Mesenchymal stem cell (in vitro differentiated cells and primary cell): ENCODE measurements at regions not wholly inside any gene's neighbourhood (a gene's known extent, or its start where the extent isn't known, plus 50 kb on each side); places are given as distances from the start of the nearest gene placed in this dataset.

Experiments
- DNase-seq: peaks from one replicate; pipeline ENCODE4 v3.0.0-alpha.2; 2013
- H2AFZ ChIP-seq: one replicate; pipeline ENCODE4 v1.6.1; 2013; ENCODE audit warnings: low read depth, mild to moderate bottlenecking, control low read depth, inconsistent platforms, low read length, moderate library complexity
- H2AK5ac ChIP-seq: 2 replicates; pipeline ENCODE4 v1.6.1; 2013; ENCODE audit warnings: low read length, moderate library complexity, mild to moderate bottlenecking, inconsistent platforms; ENCODE audit not compliant: severe bottlenecking
- H2BK120ac ChIP-seq: one replicate; pipeline ENCODE4 v1.6.1; 2013; ENCODE audit warnings: low read depth, mild to moderate bottlenecking, inconsistent platforms, low read length, moderate library complexity
- H2BK12ac ChIP-seq, 2 experiments: one replicate each; pipeline ENCODE4 v1.6.1; 2013; ENCODE audit warnings: inconsistent platforms in 2 of 2, low read length in 2 of 2, mild to moderate bottlenecking in 2 of 2, moderate library complexity in 2 of 2, control low read depth in 1 of 2
- H2BK15ac ChIP-seq: one replicate; pipeline ENCODE4 v1.6.1; 2013; ENCODE audit warnings: mild to moderate bottlenecking, low read depth, inconsistent platforms; ENCODE audit not compliant: poor library complexity, severe bottlenecking
- H2BK5ac ChIP-seq: 2 replicates; pipeline ENCODE4 v1.6.1; 2013; ENCODE audit warnings: low read depth, mild to moderate bottlenecking, low read length, control low read depth, inconsistent platforms; ENCODE audit not compliant: poor library complexity, severe bottlenecking
- H3K14ac ChIP-seq, 2 experiments: one replicate each; pipeline ENCODE4 v1.6.1; 2013; ENCODE audit warnings: inconsistent platforms in 2 of 2, low read length in 2 of 2, control low read depth in 1 of 2, mild to moderate bottlenecking in 1 of 2, moderate library complexity in 1 of 2
- H3K18ac ChIP-seq, 2 experiments: one replicate each; pipeline ENCODE4 v1.6.1; 2013; ENCODE audit warnings: inconsistent platforms in 2 of 2, low read length in 2 of 2, control low read depth in 1 of 2, low read depth in 1 of 2, mild to moderate bottlenecking in 1 of 2
- H3K23ac ChIP-seq, 2 experiments: one replicate each; pipeline ENCODE4 v1.6.1; 2013; ENCODE audit warnings: inconsistent platforms in 2 of 2, low read length in 2 of 2, mild to moderate bottlenecking in 2 of 2, moderate library complexity in 2 of 2, control low read depth in 1 of 2
- H3K27ac ChIP-seq: 2 replicates; pipeline ENCODE4 v1.5.1; 2013; ENCODE audit warnings: mild to moderate bottlenecking, moderate library complexity, low read length, control low read depth, inconsistent platforms; ENCODE audit not compliant: poor library complexity, severe bottlenecking
- H3K27me3 ChIP-seq, 2 experiments: 2 replicates each; pipeline versions ENCODE4 v1.6.1 to v1.7.0; 2013; ENCODE audit warnings: low read length in 2 of 2, mild to moderate bottlenecking in 2 of 2, moderate library complexity in 2 of 2, control low read depth in 1 of 2, inconsistent platforms in 1 of 2; ENCODE audit not compliant: control insufficient read depth in 1 of 2, insufficient read depth in 1 of 2
- H3K36me3 ChIP-seq, 2 experiments: 2 replicates each; pipeline versions ENCODE4 v1.6.1 to v1.7.0; 2013; ENCODE audit warnings: low read length in 2 of 2, control low read depth in 1 of 2, inconsistent platforms in 1 of 2, low read depth in 1 of 2, mild to moderate bottlenecking in 1 of 2; ENCODE audit not compliant: insufficient read depth in 2 of 2, control insufficient read depth in 1 of 2
- H3K4ac ChIP-seq, 2 experiments: one replicate each; pipeline ENCODE4 v1.6.1; 2013; ENCODE audit warnings: inconsistent platforms in 2 of 2, low read length in 2 of 2, mild to moderate bottlenecking in 2 of 2, moderate library complexity in 2 of 2, control low read depth in 1 of 2, low read depth in 1 of 2
- H3K4me1 ChIP-seq: 2 replicates; pipeline ENCODE4 v1.6.1; 2013; ENCODE audit warnings: low read depth, low read length, control low read depth; ENCODE audit not compliant: control insufficient read depth, insufficient read depth
- H3K4me2 ChIP-seq: 2 replicates; pipeline ENCODE4 v1.6.1; 2013; ENCODE audit warnings: low read length, mild to moderate bottlenecking, inconsistent platforms; ENCODE audit not compliant: poor library complexity, severe bottlenecking
- H3K4me3 ChIP-seq, 2 experiments: 2 replicates each; pipeline versions ENCODE4 v1.5.1 to v1.7.0; 2013; ENCODE audit warnings: low read length in 2 of 2, mild to moderate bottlenecking in 2 of 2, control low read depth in 1 of 2, low read depth in 1 of 2; ENCODE audit not compliant: insufficient read depth in 1 of 2
- H3K79me1 ChIP-seq: replicated peaks from 2 replicates; pipeline ENCODE4 v1.6.1; 2013; ENCODE audit warnings: mild to moderate bottlenecking, control low read depth, low read length, inconsistent platforms; ENCODE audit not compliant: poor library complexity, severe bottlenecking
- H3K9ac ChIP-seq: 2 replicates; pipeline ENCODE4 v1.7.0; 2013; ENCODE audit warnings: mild to moderate bottlenecking, low read length, moderate library complexity
- H3K9me3 ChIP-seq: 2 replicates; pipeline ENCODE4 v1.7.0; 2013; ENCODE audit warnings: mild to moderate bottlenecking, low read length; ENCODE audit not compliant: control insufficient read depth
- H4K8ac ChIP-seq: one replicate; pipeline ENCODE4 v1.6.1; 2013; ENCODE audit warnings: inconsistent platforms, mild to moderate bottlenecking, low read length, moderate library complexity
- H4K91ac ChIP-seq: one replicate; pipeline ENCODE4 v1.6.1; 2013; ENCODE audit warnings: mild to moderate bottlenecking, low read length, inconsistent platforms
- WGBS: methylation state at CpG from one replicate; pipeline ENCODE4 v1.1.7; 2013; ENCODE audit warnings: mixed read lengths; 5-methylcytosine and 5-hydroxymethylcytosine counted together

DNA sequence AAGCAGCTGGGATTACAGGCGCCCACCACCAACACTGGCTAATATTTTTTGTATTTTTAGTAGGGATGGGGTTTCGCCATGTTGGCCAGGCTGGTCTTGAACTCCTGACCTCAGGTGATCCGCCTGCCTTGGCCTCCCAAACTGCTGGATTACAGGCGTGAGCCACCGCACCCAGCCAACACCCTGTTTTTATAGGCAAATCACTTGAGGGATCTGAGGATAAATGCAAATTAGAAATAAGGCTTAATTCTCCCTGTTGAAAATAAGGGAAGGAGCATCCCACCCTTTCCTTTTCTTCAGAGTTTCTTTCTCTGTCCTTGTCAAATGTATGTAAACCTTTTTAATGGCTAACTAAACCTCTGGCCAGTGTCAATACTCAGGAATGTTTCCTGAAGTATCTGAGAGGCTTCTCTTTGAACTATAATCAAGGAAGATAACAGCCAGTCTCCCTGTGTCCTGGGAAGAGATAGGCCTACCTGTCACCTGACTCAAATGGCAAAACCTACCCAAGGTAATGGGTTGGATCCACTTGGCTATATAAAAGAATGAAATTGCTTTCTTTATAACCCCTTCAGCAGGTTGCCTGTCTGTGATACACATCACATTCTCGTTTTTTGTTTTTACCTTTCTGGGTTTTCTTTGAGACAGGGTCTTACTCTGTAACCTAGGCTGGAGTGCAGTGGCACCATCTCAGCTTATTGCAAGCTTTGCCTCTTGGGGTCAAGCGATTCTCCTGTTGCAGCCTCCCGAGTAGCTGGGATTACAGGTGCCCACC is 64.5 kb upstream of the TNFAIP3 start:
- H3K23ac ChIP-seq = no peak overlapping the region
- no peaks in the 10 kb centered on the region for H3K27me3 ChIP-seq
- H3K4me2 ChIP-seq = no peak overlapping the region
- H3K14ac ChIP-seq = no peak overlapping the region
- H3K79me1 ChIP-seq = no peaks in the 10 kb centered on the region
- 96% methylated on average over 6 of the region's 8 CpGs for WGBS
- no peaks in the 10 kb centered on the region for H3K36me3 ChIP-seq
- H4K8ac ChIP-seq = no peak overlapping the region
- DNase-seq = no peak
- no peak overlapping the region for H2BK120ac ChIP-seq
- H2AK5ac ChIP-seq = no peak overlapping the region
- H3K9me3 ChIP-seq = no peaks in the 10 kb centered on the region
- H3K4me3 ChIP-seq = no peak overlapping the region
- H3K4ac ChIP-seq = no peak overlapping the region
- H4K91ac ChIP-seq = no peak overlapping the region
- no peak overlapping the region for H3K18ac ChIP-seq
- H3K9ac ChIP-seq = no peak overlapping the region
- no peak overlapping the region for H2BK12ac ChIP-seq
- no peak overlapping the region for H3K27ac ChIP-seq
- H3K4me1 ChIP-seq = peaks cover 10% of the 10 kb centered on the region
- H2BK15ac ChIP-seq = no peak overlapping the region
- H2BK5ac ChIP-seq = no peak overlapping the region
- H2AFZ ChIP-seq = no peak overlapping the region

- Histone ChIP-seq H2BK5ac (no peak overlapping the region), H2BK15ac (no peak overlapping the region), H2BK12ac (no peak overlapping the region), H3K23ac (no peak overlapping the region), H3K18ac (no peak overlapping the region), H3K4me2 (no peak overlapping the region), H3K4me1 (peaks cover 17% of the 10 kb centered on the region), H3K14ac (no peak overlapping the region), H3K9me3 (no peaks in the 10 kb centered on the region), H3K27me3 (no peaks in the 10 kb centered on the region), H3K27ac (no peak overlapping the region), H2AK5ac (no peak overlapping the region), H3K9ac (no peak overlapping the region), H4K91ac (no peak overlapping the region), H3K36me3 (no peaks in the 10 kb centered on the region), H4K8ac (no peak overlapping the region), H3K4ac (no peak overlapping the region), H3K79me1 (no peaks in the 10 kb centered on the region), H2AFZ (no peak overlapping the region), H3K4me3 (no peak overlapping the region), H2BK120ac (no peak overlapping the region)
- no peak for DNase-seq
- WGBS = 31% methylated on average over 2 of the region's 2 CpGs
These were observed 62.4 kb upstream of the TNFAIP3 start for GRCh38 chr6:137804637-137805036.

GRCh38 chr6:137805622-137806021 is 61.4 kb upstream of the TNFAIP3 start:
- no peak overlapping the region for H3K27ac ChIP-seq
- peaks cover 12% of the 10 kb centered on the region for H3K4me1 ChIP-seq
- whole genome bisulfite sequencing = 68% methylated on average over 6 of the region's 7 CpGs

DNA sequence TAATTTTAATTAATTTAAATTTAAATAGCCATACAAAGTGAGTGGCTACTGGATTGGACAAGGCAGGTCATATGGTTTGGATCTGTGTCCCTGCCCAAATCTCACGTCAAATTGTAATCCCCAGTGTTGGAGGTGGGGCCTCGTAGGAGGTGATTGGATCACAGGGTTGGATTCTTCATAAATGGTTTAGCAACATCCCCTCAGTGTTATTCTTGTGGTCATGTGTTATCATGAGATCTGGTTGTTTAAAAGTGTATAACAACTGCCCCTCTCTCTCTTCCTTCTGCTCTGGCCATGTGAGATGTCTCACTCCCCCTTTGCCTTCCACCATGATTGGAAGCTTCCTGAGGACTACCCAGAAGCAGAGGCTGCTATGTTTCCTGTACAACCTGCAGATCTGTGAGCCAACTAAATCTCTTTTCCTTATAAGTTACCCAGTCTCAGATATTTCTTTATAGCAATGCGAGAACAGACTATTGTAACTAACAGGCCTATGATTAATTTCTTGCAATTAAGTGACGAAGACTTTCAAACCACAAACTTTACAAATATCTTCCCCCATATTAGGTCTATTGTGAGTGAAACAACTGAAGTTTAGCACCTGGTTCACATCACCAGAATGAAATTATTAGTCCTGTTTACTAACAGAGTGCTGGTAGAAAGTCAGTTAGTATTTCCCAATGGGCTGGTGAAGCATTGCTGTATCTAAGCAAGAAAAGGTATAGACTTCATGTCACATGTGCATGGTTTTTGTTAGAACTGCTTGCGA is 60.0 kb upstream of the TNFAIP3 start:
- Histone ChIP-seq H4K8ac (no peak overlapping the region), H3K4me1 (peaks cover 9% of the 10 kb centered on the region), H4K91ac (no peak overlapping the region), H3K27me3 (no peaks in the 10 kb centered on the region), H3K4ac (no peak overlapping the region), H2BK120ac (no peak overlapping the region), H3K14ac (no peak overlapping the region), H3K23ac (no peak overlapping the region), H2BK15ac (no peak overlapping the region), H2AFZ (no peak overlapping the region), H3K9me3 (no peaks in the 10 kb centered on the region), H3K36me3 (no peaks in the 10 kb centered on the region), H3K18ac (no peak overlapping the region), H3K9ac (no peak overlapping the region), H3K27ac (no peak overlapping the region), H3K4me2 (no peak overlapping the region), H3K4me3 (no peak overlapping the region), H2BK12ac (no peak overlapping the region), H2AK5ac (no peak overlapping the region), H2BK5ac (no peak overlapping the region), H3K79me1 (no peaks in the 10 kb centered on the region)
- WGBS = 95% methylated on average over 4 of the region's 5 CpGs
- no peak for DNase-seq

More at GRCh38 chr6:137805622-137806021, 61.4 kb upstream of the TNFAIP3 start:
- Histone ChIP-seq H2BK120ac (no peak overlapping the region), H3K36me3 (no peaks in the 10 kb centered on the region), H2BK15ac (no peak overlapping the region), H3K14ac (no peak overlapping the region), H3K9ac (no peak overlapping the region), H3K4me2 (no peak overlapping the region), H3K9me3 (no peaks in the 10 kb centered on the region), H2AFZ (no peak overlapping the region), H3K4me3 (no peak overlapping the region), H4K8ac (peak overlapping the region; percentile 13), H3K23ac (no peak overlapping the region), H2BK5ac (no peak overlapping the region), H3K27me3 (no peaks in the 10 kb centered on the region), H2BK12ac (peak overlapping the region; percentile 0 to 57), H3K4ac (no peak overlapping the region), H3K79me1 (no peaks in the 10 kb centered on the region), H3K18ac (peak overlapping the region in 1 of 2 experiments; percentile 71), H2AK5ac (no peak overlapping the region), H4K91ac (peak overlapping the region; percentile 66)
- DNase-seq = peak; percentile 44
